ENCODE measurements at regions not wholly inside any gene's neighbourhood (a gene's known extent, or its start where the extent isn't known, plus 50 kb on each side); places are given as distances from the start of the nearest gene placed in this dataset.

DNA sequence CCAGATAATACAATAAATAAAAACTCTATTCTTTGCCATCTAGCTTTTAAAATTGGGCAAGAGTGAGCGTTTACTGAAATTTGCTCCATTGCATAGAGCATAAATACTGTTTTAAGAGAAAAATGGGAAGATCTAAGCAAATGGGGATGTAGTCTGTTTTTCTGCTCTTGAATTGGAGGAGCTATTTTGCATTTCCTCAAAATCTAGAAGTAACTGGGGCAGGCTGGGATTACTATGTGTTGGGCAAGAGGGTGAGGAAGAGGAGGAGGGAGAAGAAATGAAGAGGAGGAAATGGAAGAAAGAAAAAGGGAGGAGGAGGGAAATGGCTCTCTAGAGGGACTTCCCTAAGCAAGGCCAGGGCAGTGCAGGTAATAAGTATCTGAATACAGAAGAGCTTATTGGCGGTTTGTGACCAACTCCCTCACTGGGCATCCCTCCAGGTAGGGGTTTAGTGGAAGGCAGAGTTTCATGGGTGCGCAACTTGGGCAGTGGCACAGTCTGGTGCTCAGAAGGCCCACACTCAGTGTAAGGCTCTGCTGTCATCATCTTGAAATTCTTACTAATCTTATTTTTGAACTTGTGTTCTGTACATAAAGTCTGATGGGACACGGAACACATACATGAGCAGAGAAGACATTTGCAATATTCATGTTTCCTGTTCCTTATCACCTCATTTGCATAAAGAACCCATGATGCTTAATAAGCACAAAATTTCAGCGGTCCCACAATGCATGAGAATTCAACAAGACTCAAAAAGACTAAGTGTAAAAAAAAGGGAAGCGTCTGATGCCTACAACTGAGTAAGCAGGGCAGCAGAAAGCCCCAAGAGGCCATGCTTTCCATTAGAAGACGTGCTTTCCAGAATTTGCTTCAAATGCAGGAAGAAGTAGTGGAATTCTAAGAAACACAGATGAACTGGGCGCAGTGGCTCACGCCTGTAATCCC, 116.9 kb downstream of the EVX1 start:
- no peak overlapping the region for H3K4me2 ChIP-seq (ENCODE audit: low read depth, low read length)
- H3K9me3 ChIP-seq (ENCODE audit: low read length): no peaks in the 10 kb centered on the region
- H3K27me3 ChIP-seq (ENCODE audit: control insufficient read depth in 1 of 2, insufficient read depth in 2 of 2, low read length in 2 of 2): peaks cover 0 to 4% of the 10 kb centered on the region in 2 experiments; a peak in 2 of 5 replicates
- H3K27ac ChIP-seq (ENCODE audit: extremely low read length, insufficient read depth, low read length): no peak overlapping the region
- no peak overlapping the region for H3K9ac ChIP-seq (ENCODE audit: insufficient read depth, low read depth, low read length)
- 35% methylated on average over 9 of the region's 9 CpGs for WGBS (ENCODE audit: low lambda C conversion rate)
- no peak overlapping the region for H3K4me3 ChIP-seq (replicated peaks in 1 of 3; ENCODE audit: insufficient read depth in 1 of 3, low read depth in 2 of 3, low read length in 3 of 3)
- no peak for TF ChIP-seq ZNF567 (CRISPR knock-in tag; IDR thresholded peaks at IDR 0.05; ENCODE audit: borderline replicate concordance)
- DNase-seq (ENCODE audit: low spot score) (no peak), ATAC-seq (no peak), FAIRE-seq (no peak)
- BruUV-seq (replicated peaks): no TSS peak
- H3K36me3 ChIP-seq (replicated peaks in 1 of 2; ENCODE audit: control insufficient read depth in 1 of 2, insufficient read depth in 2 of 2, low read length in 2 of 2): no peaks in the 10 kb centered on the region
- ChIA-PET POLR2A (no interaction called here), CTCF (ENCODE audit: low intra/inter-chr PET ratio, low total read pairs) (no interaction called here)
- intact Hi-C loops (cut with micrococcal nuclease; ENCODE audit: unreplicated experiment): no loop called here
- H2AFZ ChIP-seq (ENCODE audit: low read length): no peak overlapping the region
- H3K79me2 ChIP-seq (ENCODE audit: insufficient read depth, low read length): no peaks in the 10 kb centered on the region
- peaks cover 4% of the 10 kb centered on the region for H3K4me1 ChIP-seq (ENCODE audit: insufficient read depth, low read length)
- H4K20me1 ChIP-seq (ENCODE audit: insufficient read depth, low read length): no peaks in the 10 kb centered on the region
- in situ Hi-C loops (cut with HindIII; ENCODE audit: extremely low pct_ligation_motif_present, low pct_unique_long_range_greater_than_20kb): no loop called here

DNA sequence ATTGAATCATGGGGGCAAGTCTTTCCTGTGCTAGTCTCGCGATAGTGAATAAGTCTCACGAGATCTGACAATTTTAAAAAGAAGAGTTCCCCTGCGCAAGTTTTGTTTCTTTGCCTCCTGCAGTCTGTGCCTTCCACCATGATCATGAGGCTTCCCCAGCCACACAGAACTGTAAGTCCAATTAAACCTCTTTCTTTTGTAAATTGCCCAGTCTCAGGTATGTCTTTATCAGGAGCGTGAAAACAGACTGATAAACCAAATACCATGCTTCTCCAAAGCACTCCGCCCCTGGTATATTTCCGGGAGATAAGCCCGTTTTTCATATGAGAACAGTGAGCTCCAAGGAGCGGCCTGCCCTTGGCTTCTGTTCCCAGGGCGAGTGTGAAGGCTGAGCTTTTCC, 118.9 kb downstream of the EVX1 start:
- in situ Hi-C loops (cut with HindIII; ENCODE audit: extremely low pct_ligation_motif_present, low pct_unique_long_range_greater_than_20kb): no loop called here
- Histone ChIP-seq H3K27me3 (ENCODE audit: control insufficient read depth in 1 of 2, insufficient read depth in 2 of 2, low read length in 2 of 2) (peaks cover 0 to 4% of the 10 kb centered on the region in 2 experiments; a peak in 2 of 5 replicates), H3K4me2 (ENCODE audit: low read depth, low read length) (no peak overlapping the region), H3K9me3 (ENCODE audit: low read length) (no peaks in the 10 kb centered on the region), H4K20me1 (ENCODE audit: insufficient read depth, low read length) (no peaks in the 10 kb centered on the region), H3K4me3 (replicated peaks in 1 of 3; ENCODE audit: insufficient read depth in 1 of 3, low read depth in 2 of 3, low read length in 3 of 3) (no peak overlapping the region), H3K27ac (ENCODE audit: extremely low read length, insufficient read depth, low read length) (no peak overlapping the region), H3K4me1 (ENCODE audit: insufficient read depth, low read length) (peaks cover 9% of the 10 kb centered on the region), H3K36me3 (replicated peaks in 1 of 2; ENCODE audit: control insufficient read depth in 1 of 2, insufficient read depth in 2 of 2, low read length in 2 of 2) (no peaks in the 10 kb centered on the region), H2AFZ (ENCODE audit: low read length) (no peak overlapping the region), H3K79me2 (ENCODE audit: insufficient read depth, low read length) (no peaks in the 10 kb centered on the region), H3K9ac (ENCODE audit: insufficient read depth, low read depth, low read length) (no peak overlapping the region)
- BruUV-seq (replicated peaks): no TSS peak
- POLR2A ChIA-PET: no interaction called here
- DNase-seq (ENCODE audit: low spot score): no peak
- no peak for ATAC-seq
- no peak for FAIRE-seq
- CTCF ChIA-PET (ENCODE audit: low intra/inter-chr PET ratio, low total read pairs): no interaction called here
- TF ChIP-seq ARNT2 (CRISPR knock-in tag; IDR thresholded peaks at IDR 0.05; ENCODE audit: low read depth) (no peak), ZNF557 (CRISPR knock-in tag; IDR thresholded peaks at IDR 0.05) (no peak)
- intact Hi-C loops (cut with micrococcal nuclease; ENCODE audit: unreplicated experiment): no loop called here
- WGBS (ENCODE audit: low lambda C conversion rate): 55% methylated on average over 10 of the region's 10 CpGs
